Medulla oblongata (tissue), 1 donor: ENCODE measurements at regions not wholly inside any gene's neighbourhood (a gene's known extent, or its start where the extent isn't known, plus 50 kb on each side); places are given as distances from the start of the nearest gene placed in this dataset.
"Not testable (repeated sequence)": the region's sequence is repeated elsewhere in the genome, so short reads cannot be mapped to it uniquely, and the experiment has no call there.

Experiments
- DNase-seq: peaks from one replicate; pipeline ENCODE4 v3.0.0-alpha.2; 2015; ENCODE audit errors: extremely low spot score

- DNase-seq, result not testable (repeated sequence)
Measured at GRCh38 chr10:76815505-76815904, 822.1 kb downstream of the KCNMA1 start.

GRCh38 chr10:76811430-76811829, 826.2 kb downstream of the KCNMA1 start:
- DNase-seq, result no peak

GRCh38 chr10:76788452-76788811, 849.2 kb downstream of the KCNMA1 start:
- DNase-seq, result no peak

- no peak for DNase-seq
Measured at GRCh38 chr10:76787746-76788451, 849.7 kb downstream of the KCNMA1 start.

GRCh38 chr10:76786504-76787072, 851.0 kb downstream of the KCNMA1 start:
- no peak for DNase-seq

GRCh38 chr10:76784076-76784475, 853.5 kb downstream of the KCNMA1 start:
- no peak for DNase-seq

- DNase-seq, result no peak
Measured at GRCh38 chr10:76779796-76780301, 857.8 kb downstream of the KCNMA1 start.

- DNase-seq, result peak; percentile 10
Measured at GRCh38 chr10:76778914-76779795, 858.5 kb downstream of the KCNMA1 start.

GRCh38 chr10:76774987-76775603, 862.5 kb downstream of the KCNMA1 start:
- no peak for DNase-seq

- no peak for DNase-seq
Measured at GRCh38 chr10:76769582-76769981, 868.0 kb downstream of the KCNMA1 start.

GRCh38 chr10:76769161-76769560, 868.4 kb downstream of the KCNMA1 start:
- no peak for DNase-seq

GRCh38 chr10:76766682-76767081, 870.9 kb downstream of the KCNMA1 start:
- DNase-seq, result no peak

- DNase-seq, result not testable (repeated sequence)
Measured at GRCh38 chr10:76764921-76765320, 872.7 kb downstream of the KCNMA1 start.

- no peak for DNase-seq
Measured at GRCh38 chr10:76764177-76764576, 873.4 kb downstream of the KCNMA1 start.

GRCh38 chr10:76763376-76763775, 874.2 kb downstream of the KCNMA1 start:
- DNase-seq, result no peak

- DNase-seq, result no peak
Measured at GRCh38 chr10:76759681-76760080, 877.9 kb downstream of the KCNMA1 start.

GRCh38 chr10:76743169-76743568, 894.4 kb downstream of the KCNMA1 start:
- no peak for DNase-seq

- no peak for DNase-seq
Measured at GRCh38 chr10:76740514-76740913, 897.1 kb downstream of the KCNMA1 start.

GRCh38 chr10:76738991-76739390, 898.6 kb downstream of the KCNMA1 start:
- peak; percentile 42 for DNase-seq

- no peak for DNase-seq
Measured at GRCh38 chr10:76736815-76737618, 900.6 kb downstream of the KCNMA1 start.

GRCh38 chr10:76736392-76736791, 901.2 kb downstream of the KCNMA1 start:
- DNase-seq, result no peak
